HEK293 (cell line): ENCODE measurements at regions not wholly inside any gene's neighbourhood (a gene's known extent, or its start where the extent isn't known, plus 50 kb on each side); places are given as distances from the start of the nearest gene placed in this dataset.

Experiments used
- ZNF132 ChIP-seq: fragments of 450-650 bp; formaldehyde crosslinking; IDR thresholded peaks from 2 replicates; pipeline ENCODE4 v1.5.1; 2017; ENCODE audit warnings: missing biosample characterization, missing genetic modification characterization, borderline replicate concordance
- ZNF768 ChIP-seq: fragments of 450-650 bp; formaldehyde crosslinking; IDR thresholded peaks from 2 replicates; pipeline ENCODE4 v1.5.1; 2018; ENCODE audit warnings: missing biosample characterization, mild to moderate bottlenecking, missing genetic modification characterization
- TF ChIP-seq, protein P1 (sequence below): fragments of 450-650 bp; formaldehyde crosslinking; IDR thresholded peaks from 2 replicates; pipeline ENCODE4 v1.5.1; 2016; ENCODE audit warnings: missing biosample characterization, missing genetic modification characterization
- TF ChIP-seq, protein P2 (sequence below): fragments of 450-650 bp; formaldehyde crosslinking; IDR thresholded peaks from 2 replicates; pipeline ENCODE4 v1.5.1; 2017; ENCODE audit warnings: missing biosample characterization, mild to moderate bottlenecking, missing genetic modification characterization, moderate library complexity

DNA sequence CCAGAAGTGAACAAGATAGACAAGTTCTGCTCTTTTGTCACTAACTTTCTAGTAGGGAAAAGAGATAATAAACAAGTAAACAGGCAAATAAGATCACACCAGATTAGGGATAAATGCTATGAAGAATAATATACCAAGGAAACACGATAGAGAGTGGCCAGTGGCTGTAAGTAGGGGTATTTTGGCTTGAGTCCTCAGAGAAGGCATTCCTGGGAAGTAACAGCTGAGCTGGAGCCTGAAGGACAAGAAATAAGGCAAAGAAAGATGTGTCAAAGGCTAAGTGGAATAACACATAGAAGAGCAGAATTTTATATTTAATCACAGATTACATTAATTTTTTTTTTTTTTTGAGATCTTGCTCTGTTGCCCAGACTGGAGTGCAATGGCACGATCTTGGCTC is 366.2 kb downstream of the ZIC1 start:
- TF ChIP-seq ZNF132 (tag by site-specific recombination) = no peak
- TF ChIP-seq, protein P1, sequence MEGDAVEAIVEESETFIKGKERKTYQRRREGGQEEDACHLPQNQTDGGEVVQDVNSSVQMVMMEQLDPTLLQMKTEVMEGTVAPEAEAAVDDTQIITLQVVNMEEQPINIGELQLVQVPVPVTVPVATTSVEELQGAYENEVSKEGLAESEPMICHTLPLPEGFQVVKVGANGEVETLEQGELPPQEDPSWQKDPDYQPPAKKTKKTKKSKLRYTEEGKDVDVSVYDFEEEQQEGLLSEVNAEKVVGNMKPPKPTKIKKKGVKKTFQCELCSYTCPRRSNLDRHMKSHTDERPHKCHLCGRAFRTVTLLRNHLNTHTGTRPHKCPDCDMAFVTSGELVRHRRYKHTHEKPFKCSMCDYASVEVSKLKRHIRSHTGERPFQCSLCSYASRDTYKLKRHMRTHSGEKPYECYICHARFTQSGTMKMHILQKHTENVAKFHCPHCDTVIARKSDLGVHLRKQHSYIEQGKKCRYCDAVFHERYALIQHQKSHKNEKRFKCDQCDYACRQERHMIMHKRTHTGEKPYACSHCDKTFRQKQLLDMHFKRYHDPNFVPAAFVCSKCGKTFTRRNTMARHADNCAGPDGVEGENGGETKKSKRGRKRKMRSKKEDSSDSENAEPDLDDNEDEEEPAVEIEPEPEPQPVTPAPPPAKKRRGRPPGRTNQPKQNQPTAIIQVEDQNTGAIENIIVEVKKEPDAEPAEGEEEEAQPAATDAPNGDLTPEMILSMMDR (tag by site-specific recombination) = no peak
- TF ChIP-seq, protein P2, sequence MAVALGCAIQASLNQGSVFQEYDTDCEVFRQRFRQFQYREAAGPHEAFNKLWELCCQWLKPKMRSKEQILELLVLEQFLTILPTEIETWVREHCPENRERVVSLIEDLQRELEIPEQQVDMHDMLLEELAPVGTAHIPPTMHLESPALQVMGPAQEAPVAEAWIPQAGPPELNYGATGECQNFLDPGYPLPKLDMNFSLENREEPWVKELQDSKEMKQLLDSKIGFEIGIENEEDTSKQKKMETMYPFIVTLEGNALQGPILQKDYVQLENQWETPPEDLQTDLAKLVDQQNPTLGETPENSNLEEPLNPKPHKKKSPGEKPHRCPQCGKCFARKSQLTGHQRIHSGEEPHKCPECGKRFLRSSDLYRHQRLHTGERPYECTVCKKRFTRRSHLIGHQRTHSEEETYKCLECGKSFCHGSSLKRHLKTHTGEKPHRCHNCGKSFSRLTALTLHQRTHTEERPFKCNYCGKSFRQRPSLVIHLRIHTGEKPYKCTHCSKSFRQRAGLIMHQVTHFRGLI = no peak
- TF ChIP-seq ZNF768 (tag by site-specific recombination) = no peak
